Breast epithelium (tissue), 4 donors: ENCODE measurements at regions not wholly inside any gene's neighbourhood (a gene's known extent, or its start where the extent isn't known, plus 50 kb on each side); places are given as distances from the start of the nearest gene placed in this dataset.

Experiments used
- DNase-seq, 2 donors: peaks; one replicate each; pipeline ENCODE4 v3.0.0-alpha.2; 2019; ENCODE audit warnings: low spot score in 2 of 2
- H3K27ac ChIP-seq, 2 donors: fragments of 200-600 bp; sonication (generic) in 1 of 2; one replicate each; pipeline ENCODE4 v1.5.1; 2016 to 2019; ENCODE audit warnings: mild to moderate bottlenecking in 1 of 2
- H3K27me3 ChIP-seq, 2 donors: fragments of 200-600 bp; sonication (generic) in 1 of 2; one replicate each; pipeline versions ENCODE4 v1.5.1 to v1.6.0; 2017 to 2019; ENCODE audit warnings: control low read depth in 1 of 2, mild to moderate bottlenecking in 1 of 2
- H3K36me3 ChIP-seq: fragments of 200-600 bp; one replicate; pipeline ENCODE4 v1.5.1; 2019
- H3K4me1 ChIP-seq, 2 donors: fragments of 200-600 bp; sonication (generic); one replicate each; pipeline ENCODE4 v1.5.1; 2016 to 2019; ENCODE audit warnings: control low read depth in 1 of 2
- H3K4me3 ChIP-seq, 3 donors: fragments of 200-600 bp; sonication (generic); 1 replicate in 2 of 3; 2 replicates in 1 of 3; pipeline ENCODE4 v1.5.1; 2016 to 2019; ENCODE audit warnings: mild to moderate bottlenecking in 3 of 3, moderate library complexity in 2 of 3
- H3K9me3 ChIP-seq, 2 donors: fragments of 200-600 bp; sonication (generic) in 1 of 2; one replicate each; pipeline ENCODE4 v1.5.1; 2016 to 2019; ENCODE audit warnings: control low read depth in 1 of 2
- CTCF ChIP-seq, 3 donors: fragments of 450-650 bp; IDR thresholded peaks; one replicate each; pipeline ENCODE4 v1.5.1; 2016 to 2017; ENCODE audit warnings: antibody characterized with exemption in 3 of 3, mild to moderate bottlenecking in 3 of 3, moderate library complexity in 3 of 3
- POLR2A ChIP-seq: fragments of 450-650 bp; IDR thresholded peaks from one replicate; pipeline ENCODE4 v1.6.1; 2016; ENCODE audit warnings: antibody characterized with exemption, mild to moderate bottlenecking, moderate library complexity
- POLR2AphosphoS5 ChIP-seq, 3 donors: sonication (generic); formaldehyde crosslinking; IDR thresholded peaks; one replicate each; pipeline ENCODE4 v1.6.1; 2017; ENCODE audit warnings: antibody characterized with exemption in 3 of 3
- intact Hi-C: fragments of 100-400 bp; cut with DNase I; formaldehyde crosslinking; loops from one replicate; pipeline ENCODE4 v1.15.1; 2023; ENCODE audit warnings: low total_unique reads

GRCh38 chr18:53665701-53666100 lies 558.8 kb downstream of the MBD2 start:
- Histone ChIP-seq H3K9me3 (peaks cover 0 to 29% of the 10 kb centered on the region in 2 donors), H3K4me1 (no peaks in the 10 kb centered on the region), H3K36me3 (no peaks in the 10 kb centered on the region), H3K27ac (no peak overlapping the region), H3K27me3 (no peaks in the 10 kb centered on the region), H3K4me3 (no peak overlapping the region)
- intact Hi-C loops = no loop called here
- no peak for DNase-seq
- no peak for TF ChIP-seq POLR2A

- peaks cover 0 to 29% of the 10 kb centered on the region in 2 donors for H3K9me3 ChIP-seq
- no peak for DNase-seq
- H3K4me1 ChIP-seq = no peaks in the 10 kb centered on the region
- intact Hi-C loops = no loop called here
- H3K27ac ChIP-seq = no peak overlapping the region
- TF ChIP-seq POLR2AphosphoS5 (IDR thresholded peaks at IDR 0.05) (no peak), CTCF (IDR thresholded peaks at IDR 0.05) (no peak), POLR2A (no peak)
- H3K27me3 ChIP-seq = no peaks in the 10 kb centered on the region
- no peak overlapping the region for H3K4me3 ChIP-seq
- H3K36me3 ChIP-seq = no peaks in the 10 kb centered on the region
Measured at GRCh38 chr18:53664575-53664974, 559.9 kb downstream of the MBD2 start.

- Histone ChIP-seq H3K36me3 (no peaks in the 10 kb centered on the region), H3K4me3 (no peak overlapping the region), H3K27me3 (no peaks in the 10 kb centered on the region), H3K4me1 (no peaks in the 10 kb centered on the region), H3K9me3 (peaks cover 0 to 30% of the 10 kb centered on the region in 2 donors), H3K27ac (no peak overlapping the region)
- TF ChIP-seq CTCF (IDR thresholded peaks at IDR 0.05) (no peak), POLR2A (no peak), POLR2AphosphoS5 (IDR thresholded peaks at IDR 0.05) (no peak)
- intact Hi-C loops = no loop called here
- DNase-seq = no peak
Measured at GRCh38 chr18:53660306-53660705, 564.2 kb downstream of the MBD2 start.

- Histone ChIP-seq H3K36me3 (no peaks in the 10 kb centered on the region), H3K27ac (no peak overlapping the region), H3K4me1 (no peaks in the 10 kb centered on the region), H3K4me3 (no peak overlapping the region), H3K27me3 (no peaks in the 10 kb centered on the region), H3K9me3 (peaks cover 0 to 10% of the 10 kb centered on the region in 2 donors)
- intact Hi-C loops = no loop called here
- TF ChIP-seq POLR2AphosphoS5 (IDR thresholded peaks at IDR 0.05) (no peak), CTCF (IDR thresholded peaks at IDR 0.05) (no peak), POLR2A (no peak)
- no peak for DNase-seq
Measured at GRCh38 chr18:53657257-53657656, 567.2 kb downstream of the MBD2 start.

- Histone ChIP-seq H3K4me1 (no peaks in the 10 kb centered on the region), H3K9me3 (no peaks in the 10 kb centered on the region), H3K27ac (no peak overlapping the region), H3K27me3 (no peaks in the 10 kb centered on the region), H3K36me3 (no peaks in the 10 kb centered on the region), H3K4me3 (no peak overlapping the region)
- intact Hi-C loops = no loop called here
- DNase-seq = no peak
- no peak for TF ChIP-seq POLR2A
- TF ChIP-seq CTCF (IDR thresholded peaks at IDR 0.05) = no peak
- no peak for TF ChIP-seq POLR2AphosphoS5 (IDR thresholded peaks at IDR 0.05)
Measured at GRCh38 chr18:53649621-53650020, 574.8 kb downstream of the MBD2 start.
